Transverse colon (tissue), 4 donors: ENCODE measurements at regions not wholly inside any gene's neighbourhood (a gene's known extent, or its start where the extent isn't known, plus 50 kb on each side); places are given as distances from the start of the nearest gene placed in this dataset.

ENCODE experiments used
- POLR2AphosphoS5 ChIP-seq, 3 donors: sonication (generic); formaldehyde crosslinking; IDR thresholded peaks; one replicate each; pipeline ENCODE4 v1.6.1; 2016; ENCODE audit warnings: antibody characterized with exemption in 3 of 3
- TF ChIP-seq, protein P1 (sequence below), 5 experiments: fragments of 200-600 bp in 3 of 5; fragments of 450-650 bp in 2 of 5; sonication (generic) in 3 of 5; IDR thresholded peaks; 1 replicate in 2 of 5; 2 replicates in 3 of 5; pipeline ENCODE4 v1.5.1; 2016 to 2017; ENCODE audit warnings: antibody characterized with exemption in 5 of 5, inconsistent platforms in 3 of 5, mild to moderate bottlenecking in 2 of 5, moderate library complexity in 1 of 5

DNA sequence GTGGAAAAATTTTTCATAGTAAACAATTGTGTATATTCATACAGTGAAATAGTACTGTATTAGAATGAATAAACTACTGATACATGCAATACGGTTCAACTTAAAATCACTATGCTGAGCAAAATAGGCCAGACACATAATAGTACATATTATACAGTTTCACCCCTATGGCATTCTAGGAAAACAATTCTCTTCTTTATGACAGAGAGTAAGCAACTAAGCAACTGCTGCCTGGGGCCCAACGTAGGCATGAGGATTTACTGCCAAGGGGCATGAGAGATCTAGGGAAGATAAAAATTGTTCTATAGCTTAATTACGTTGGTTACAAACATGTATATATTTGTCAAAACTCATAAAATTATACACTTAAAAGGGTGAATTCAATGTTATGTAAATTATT, 180.2 kb downstream of the DRD1 start:
- no peak for TF ChIP-seq POLR2AphosphoS5 (IDR thresholded peaks at IDR 0.05)
- TF ChIP-seq, protein P1, sequence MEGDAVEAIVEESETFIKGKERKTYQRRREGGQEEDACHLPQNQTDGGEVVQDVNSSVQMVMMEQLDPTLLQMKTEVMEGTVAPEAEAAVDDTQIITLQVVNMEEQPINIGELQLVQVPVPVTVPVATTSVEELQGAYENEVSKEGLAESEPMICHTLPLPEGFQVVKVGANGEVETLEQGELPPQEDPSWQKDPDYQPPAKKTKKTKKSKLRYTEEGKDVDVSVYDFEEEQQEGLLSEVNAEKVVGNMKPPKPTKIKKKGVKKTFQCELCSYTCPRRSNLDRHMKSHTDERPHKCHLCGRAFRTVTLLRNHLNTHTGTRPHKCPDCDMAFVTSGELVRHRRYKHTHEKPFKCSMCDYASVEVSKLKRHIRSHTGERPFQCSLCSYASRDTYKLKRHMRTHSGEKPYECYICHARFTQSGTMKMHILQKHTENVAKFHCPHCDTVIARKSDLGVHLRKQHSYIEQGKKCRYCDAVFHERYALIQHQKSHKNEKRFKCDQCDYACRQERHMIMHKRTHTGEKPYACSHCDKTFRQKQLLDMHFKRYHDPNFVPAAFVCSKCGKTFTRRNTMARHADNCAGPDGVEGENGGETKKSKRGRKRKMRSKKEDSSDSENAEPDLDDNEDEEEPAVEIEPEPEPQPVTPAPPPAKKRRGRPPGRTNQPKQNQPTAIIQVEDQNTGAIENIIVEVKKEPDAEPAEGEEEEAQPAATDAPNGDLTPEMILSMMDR (IDR thresholded peaks at IDR 0.05): no peak
